ENCODE measurements at regions not wholly inside any gene's neighbourhood (a gene's known extent, or its start where the extent isn't known, plus 50 kb on each side); places are given as distances from the start of the nearest gene placed in this dataset.

GRCh38 chr6:164210323-164210722, 795.8 kb downstream of the QKI start:
- no peak for TF ChIP-seq SFPQ (IDR thresholded peaks at IDR 0.05; ENCODE audit: low read depth, low read length)
- TF ChIP-seq HIVEP1 (CRISPR knock-in tag; IDR thresholded peaks at IDR 0.05), result no peak
- TF ChIP-seq ZBTB43 (CRISPR knock-in tag; IDR thresholded peaks at IDR 0.05), result no peak
- TF ChIP-seq ZBTB9 (CRISPR knock-in tag; IDR thresholded peaks at IDR 0.05), result no peak
- no peak for TF ChIP-seq ZNF699 (CRISPR knock-in tag; IDR thresholded peaks at IDR 0.05; ENCODE audit: insufficient replicate concordance)
- TF ChIP-seq KDM4B (IDR thresholded peaks at IDR 0.05; ENCODE audit: borderline replicate concordance in 2 of 2, low read depth in 1 of 2), result no peak
- TF ChIP-seq ZNF444 (CRISPR knock-in tag; IDR thresholded peaks at IDR 0.05), result no peak
- no peak for TF ChIP-seq FOXA1 (IDR thresholded peaks at IDR 0.05; ENCODE audit: borderline replicate concordance)
- no peak for TF ChIP-seq FOSL1 (tag; conservative IDR thresholded peaks at IDR 0.05)
- no peak for TF ChIP-seq ATF3 (IDR thresholded peaks at IDR 0.05)
- TF ChIP-seq ATF3 (CRISPR knock-in tag; conservative IDR thresholded peaks at IDR 0.05), result no peak
- TF ChIP-seq GTF2B (IDR thresholded peaks at IDR 0.05; ENCODE audit: extremely low read depth, insufficient read length), result no peak
- TF ChIP-seq TBL1XR1 (IDR thresholded peaks at IDR 0.05; ENCODE audit: low read length in 2 of 2), result no peak
- no peak for TF ChIP-seq ZFP30 (CRISPR knock-in tag; IDR thresholded peaks at IDR 0.05; ENCODE audit: borderline replicate concordance)
- TF ChIP-seq ZNF764 (CRISPR knock-in tag; IDR thresholded peaks at IDR 0.05; ENCODE audit: low read depth), result no peak
- BruUV-seq (replicated peaks), result no TSS peak
- CTCF ChIA-PET (ENCODE audit: low intra/inter-chr PET ratio), result no interaction called here
- Histone ChIP-seq H3K27me3 (ENCODE audit: control insufficient read depth in 2 of 2, insufficient read depth in 2 of 2, low read length in 2 of 2) (no peaks in the 10 kb centered on the region), H3K4me3 (no peak overlapping the region), H3K9me3 (replicated peaks; ENCODE audit: control insufficient read depth, insufficient read depth, low read depth, low read length) (no peaks in the 10 kb centered on the region; the same call in 1 of the 2 replicates), H4K20me1 (replicated peaks; ENCODE audit: control insufficient read depth, insufficient read depth, low read length) (no peaks in the 10 kb centered on the region), H2AFZ (ENCODE audit: low read depth, low read length) (no peak overlapping the region), H3K27ac (ENCODE audit: extremely low read depth, low read depth, low read length) (no peak overlapping the region), H3K79me2 (ENCODE audit: control insufficient read depth, insufficient read depth, low read length) (no peaks in the 10 kb centered on the region), H3K9me1 (ENCODE audit: control insufficient read depth, insufficient read depth, low read length) (no peaks in the 10 kb centered on the region), H3K4me1 (replicated peaks in 1 of 2; ENCODE audit: control insufficient read depth in 2 of 2, insufficient read depth in 2 of 2, low read length in 2 of 2) (no peaks in the 10 kb centered on the region), H3K9ac (ENCODE audit: insufficient read depth in 1 of 2, low read depth in 2 of 2, low read length in 2 of 2) (no peak overlapping the region), H3K4me2 (ENCODE audit: insufficient read depth, low read length) (no peak overlapping the region), H3K36me3 (ENCODE audit: control insufficient read depth, insufficient read depth, low read length) (no peaks in the 10 kb centered on the region)
- DNase-seq (ENCODE audit: extremely low read depth in 1 of 4, low spot score in 3 of 4), result no peak
- FAIRE-seq, result no peak
- ATAC-seq, result no peak
- intact Hi-C loops (cut with micrococcal nuclease) (no loop called here), in situ Hi-C loops (cut with MboI) (no loop called here)
- POLR2A ChIA-PET, result no interaction called here
- 0% methylated on average over 2 of the region's 2 CpGs for WGBS (ENCODE audit: insufficient coverage, low coverage, missing lambda C conversion rate)

All from K562 (cell line).